MCF 10A (cell line): ENCODE measurements at regions not wholly inside any gene's neighbourhood (a gene's known extent, or its start where the extent isn't known, plus 50 kb on each side); places are given as distances from the start of the nearest gene placed in this dataset.

ENCODE experiments used
- BruUV-seq: library from RNA; stranded (reverse); fragments of 400-500 nt; replicated peaks from 2 replicates; lab custom pipeline; 2021; lab: Mats Ljungman, UMichigan
- CTCF ChIA-PET: fragments of 300-600 bp; sonication (Branson Sonifier 250); formaldehyde crosslinking; extraction: SDS; loops from one replicate; lab custom pipeline; 2021; ENCODE audit warnings: antibody characterized with exemption, inconsistent platforms; lab: Yijun Ruan, JAX
- POLR2A ChIA-PET: fragments of 300-600, 350-650 bp; sonication (Branson Sonifier 250); formaldehyde crosslinking; extraction: SDS; loops from one replicate; lab custom pipeline; 2020; ENCODE audit warnings: antibody characterized with exemption, inconsistent platforms; lab: Yijun Ruan, JAX
- DNase-seq: peaks from one replicate; pipeline ENCODE4 v3.0.0-alpha.2; 2018; ENCODE audit not compliant: unreplicated experiment
- H3K27ac Mint-ChIP-seq: one replicate; pipeline ENCODE4 v1.8.0; 2022; ENCODE audit warnings: mild to moderate bottlenecking, low read depth, mixed read lengths; ENCODE audit not compliant: unreplicated experiment
- H3K27me3 Mint-ChIP-seq: one replicate; pipeline ENCODE4 v1.8.0; 2022; ENCODE audit warnings: mixed read lengths; ENCODE audit not compliant: insufficient read depth, unreplicated experiment
- H3K36me3 Mint-ChIP-seq: one replicate; pipeline ENCODE4 v1.8.0; 2022; ENCODE audit warnings: mild to moderate bottlenecking, moderate library complexity, mixed read lengths; ENCODE audit not compliant: insufficient read depth, unreplicated experiment
- H3K4me1 Mint-ChIP-seq: one replicate; pipeline ENCODE4 v1.8.0; 2022; ENCODE audit warnings: mixed read lengths; ENCODE audit not compliant: insufficient read depth, unreplicated experiment
- H3K4me3 Mint-ChIP-seq: one replicate; pipeline ENCODE4 v1.8.0; 2022; ENCODE audit warnings: mild to moderate bottlenecking, moderate library complexity, mixed read lengths; ENCODE audit not compliant: unreplicated experiment
- H3K9me3 Mint-ChIP-seq: one replicate; pipeline ENCODE4 v1.8.0; 2022; ENCODE audit warnings: mixed read lengths; ENCODE audit not compliant: unreplicated experiment
- intact Hi-C: fragments of 100-400 bp; cut with micrococcal nuclease; formaldehyde crosslinking; loops from 2 replicates; pipeline ENCODE4 v1.14.1; 2022
- TF ChIP-seq, protein P1 (sequence below): fragments of 200-600 bp; IDR thresholded peaks from one replicate; pipeline ENCODE4 v1.8.0; 2022; ENCODE audit warnings: antibody characterized with exemption, mild to moderate bottlenecking; ENCODE audit not compliant: unreplicated experiment

- POLR2A ChIA-PET = no interaction called here
- Mint-ChIP-seq H3K9me3 (no peaks in the 10 kb centered on the region), H3K36me3 (no peaks in the 10 kb centered on the region), H3K4me3 (no peak overlapping the region), H3K4me1 (peaks cover 17% of the 10 kb centered on the region), H3K27ac (no peak overlapping the region), H3K27me3 (no peaks in the 10 kb centered on the region)
- TF ChIP-seq, protein P1, sequence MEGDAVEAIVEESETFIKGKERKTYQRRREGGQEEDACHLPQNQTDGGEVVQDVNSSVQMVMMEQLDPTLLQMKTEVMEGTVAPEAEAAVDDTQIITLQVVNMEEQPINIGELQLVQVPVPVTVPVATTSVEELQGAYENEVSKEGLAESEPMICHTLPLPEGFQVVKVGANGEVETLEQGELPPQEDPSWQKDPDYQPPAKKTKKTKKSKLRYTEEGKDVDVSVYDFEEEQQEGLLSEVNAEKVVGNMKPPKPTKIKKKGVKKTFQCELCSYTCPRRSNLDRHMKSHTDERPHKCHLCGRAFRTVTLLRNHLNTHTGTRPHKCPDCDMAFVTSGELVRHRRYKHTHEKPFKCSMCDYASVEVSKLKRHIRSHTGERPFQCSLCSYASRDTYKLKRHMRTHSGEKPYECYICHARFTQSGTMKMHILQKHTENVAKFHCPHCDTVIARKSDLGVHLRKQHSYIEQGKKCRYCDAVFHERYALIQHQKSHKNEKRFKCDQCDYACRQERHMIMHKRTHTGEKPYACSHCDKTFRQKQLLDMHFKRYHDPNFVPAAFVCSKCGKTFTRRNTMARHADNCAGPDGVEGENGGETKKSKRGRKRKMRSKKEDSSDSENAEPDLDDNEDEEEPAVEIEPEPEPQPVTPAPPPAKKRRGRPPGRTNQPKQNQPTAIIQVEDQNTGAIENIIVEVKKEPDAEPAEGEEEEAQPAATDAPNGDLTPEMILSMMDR = no peak
- BruUV-seq = no TSS peak
- CTCF ChIA-PET = no interaction called here
- intact Hi-C loops = no loop called here
- DNase-seq = no peak
Observed at GRCh38 chr6:168161371-168161750, 82.3 kb upstream of the FRMD1 start.

DNA sequence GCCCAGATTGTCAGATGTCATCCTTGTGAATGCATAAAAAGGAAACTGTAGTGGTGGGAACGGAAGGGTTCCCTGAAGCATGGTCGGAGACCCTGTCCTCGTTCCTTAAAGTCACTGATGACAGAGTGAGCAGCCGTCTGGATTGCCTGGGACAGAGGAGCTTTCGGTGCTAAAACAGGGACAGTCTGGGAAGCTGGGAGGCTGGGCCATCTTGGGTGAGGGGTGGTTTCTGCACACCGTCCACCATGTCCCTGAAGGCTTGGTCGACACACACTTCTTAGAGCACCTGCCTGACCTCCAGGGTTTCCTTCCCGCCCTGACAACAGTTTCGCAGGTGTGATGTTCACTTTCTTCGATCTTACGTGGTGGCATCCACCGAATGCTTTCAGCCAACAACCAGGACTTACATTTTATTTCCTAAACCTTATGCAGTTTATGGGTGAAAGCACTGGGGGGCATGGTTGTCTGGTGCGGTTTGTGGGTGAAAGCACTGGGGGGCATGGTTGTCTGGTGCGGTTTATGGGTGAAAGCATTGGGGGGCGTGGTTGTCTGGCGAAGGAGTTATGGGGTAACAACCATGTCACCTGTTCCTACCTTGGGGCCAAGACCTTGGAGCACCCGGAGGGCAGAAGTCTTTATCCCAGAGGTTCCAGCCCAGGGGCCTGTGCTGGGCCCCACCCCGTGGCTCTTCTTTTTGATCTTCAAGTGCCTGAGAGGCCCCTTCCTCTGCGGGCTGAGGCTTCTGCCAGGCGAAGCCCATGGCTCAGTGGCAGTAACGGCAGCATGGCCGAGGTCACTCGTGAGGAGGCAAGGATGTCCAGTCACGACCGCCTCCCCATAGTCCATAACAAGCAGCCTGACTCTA lies 81.7 kb upstream of the FRMD1 start:
- intact Hi-C loops = no loop called here
- H3K36me3 Mint-ChIP-seq = no peaks in the 10 kb centered on the region
- TF ChIP-seq, protein P1 = no peak
- no peaks in the 10 kb centered on the region for H3K9me3 Mint-ChIP-seq
- POLR2A ChIA-PET = interaction anchor here (0.7 kb wide), 1 partner anchor 9 kb away, joined by 3 read pairs; no protein-coding TSS in a partner anchor
- CTCF ChIA-PET = no interaction called here
- H3K27me3 Mint-ChIP-seq = no peaks in the 10 kb centered on the region
- peaks cover 17% of the 10 kb centered on the region for H3K4me1 Mint-ChIP-seq
- DNase-seq = no peak
- no peak overlapping the region for H3K27ac Mint-ChIP-seq
- H3K4me3 Mint-ChIP-seq = no peak overlapping the region
- no TSS peak for BruUV-seq

GRCh38 chr6:168159506-168159905 lies 80.5 kb upstream of the FRMD1 start:
- DNase-seq = no peak
- intact Hi-C loops = no loop called here
- H3K9me3 Mint-ChIP-seq = no peaks in the 10 kb centered on the region
- no peak overlapping the region for H3K4me3 Mint-ChIP-seq
- TF ChIP-seq, protein P1 = no peak
- ChIA-PET CTCF (interaction anchor here (0.6 kb wide), 1 partner anchor 194 kb away, joined by 3 read pairs; no protein-coding TSS in a partner anchor), POLR2A (no interaction called here)
- peaks cover 3% of the 10 kb centered on the region for H3K36me3 Mint-ChIP-seq
- H3K27ac Mint-ChIP-seq = no peak overlapping the region
- BruUV-seq = no TSS peak
- no peaks in the 10 kb centered on the region for H3K27me3 Mint-ChIP-seq
- peaks cover 17% of the 10 kb centered on the region for H3K4me1 Mint-ChIP-seq

DNA sequence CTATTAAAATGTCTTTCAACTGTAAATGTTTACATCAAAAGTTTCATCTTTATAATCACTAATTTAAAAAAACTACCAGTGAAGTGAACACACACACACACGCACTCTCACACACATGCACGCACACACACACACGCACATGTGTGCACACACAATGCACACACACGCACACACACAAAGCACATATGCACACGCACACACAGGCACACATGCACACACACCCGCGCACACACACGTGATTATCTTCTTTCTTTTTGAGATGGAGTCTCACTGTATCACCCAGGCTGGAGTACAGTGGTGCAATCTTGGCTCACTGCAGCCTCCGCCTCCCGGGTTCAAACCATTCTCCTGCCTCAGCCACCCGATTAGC lies 80.0 kb upstream of the FRMD1 start:
- H3K4me1 Mint-ChIP-seq = peaks cover 17% of the 10 kb centered on the region
- no peak for DNase-seq
- TF ChIP-seq, protein P1 = no peak
- H3K9me3 Mint-ChIP-seq = no peaks in the 10 kb centered on the region
- no peak overlapping the region for H3K4me3 Mint-ChIP-seq
- H3K27me3 Mint-ChIP-seq = no peaks in the 10 kb centered on the region
- no TSS peak for BruUV-seq
- intact Hi-C loops = no loop called here
- no peak overlapping the region for H3K27ac Mint-ChIP-seq
- ChIA-PET POLR2A (interaction anchor here (1.0 kb wide), 1 partner anchor 15 kb away, joined by 3 read pairs; no protein-coding TSS in a partner anchor), CTCF (interaction anchor here (2.4 kb wide), 1 partner anchor 196 kb away, joined by 9 read pairs; no protein-coding TSS in a partner anchor)
- H3K36me3 Mint-ChIP-seq = peaks cover 6% of the 10 kb centered on the region
